ENCODE measurements at regions not wholly inside any gene's neighbourhood (a gene's known extent, or its start where the extent isn't known, plus 50 kb on each side); places are given as distances from the start of the nearest gene placed in this dataset.

DNA sequence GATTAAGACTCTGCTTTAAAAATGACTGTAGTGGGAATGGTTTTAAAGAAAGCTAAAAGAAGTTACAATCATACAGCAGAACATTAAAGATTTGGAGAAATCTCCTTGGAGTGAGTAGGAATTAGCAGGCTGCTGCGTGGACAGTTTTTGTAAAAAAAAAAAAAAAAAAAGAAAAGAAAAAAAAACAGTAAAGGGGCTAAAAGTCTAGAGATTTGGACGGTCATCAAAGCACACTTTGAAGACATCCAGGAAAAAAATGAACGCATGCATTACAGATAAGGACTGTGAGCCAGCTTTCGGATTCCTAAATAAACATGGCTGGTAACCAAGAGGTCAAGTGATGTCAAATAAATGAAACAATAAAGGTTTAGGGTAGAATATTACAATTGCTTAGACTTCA, 1700.6 kb downstream of the PCDH9 start:
- TF ChIP-seq, protein P1, sequence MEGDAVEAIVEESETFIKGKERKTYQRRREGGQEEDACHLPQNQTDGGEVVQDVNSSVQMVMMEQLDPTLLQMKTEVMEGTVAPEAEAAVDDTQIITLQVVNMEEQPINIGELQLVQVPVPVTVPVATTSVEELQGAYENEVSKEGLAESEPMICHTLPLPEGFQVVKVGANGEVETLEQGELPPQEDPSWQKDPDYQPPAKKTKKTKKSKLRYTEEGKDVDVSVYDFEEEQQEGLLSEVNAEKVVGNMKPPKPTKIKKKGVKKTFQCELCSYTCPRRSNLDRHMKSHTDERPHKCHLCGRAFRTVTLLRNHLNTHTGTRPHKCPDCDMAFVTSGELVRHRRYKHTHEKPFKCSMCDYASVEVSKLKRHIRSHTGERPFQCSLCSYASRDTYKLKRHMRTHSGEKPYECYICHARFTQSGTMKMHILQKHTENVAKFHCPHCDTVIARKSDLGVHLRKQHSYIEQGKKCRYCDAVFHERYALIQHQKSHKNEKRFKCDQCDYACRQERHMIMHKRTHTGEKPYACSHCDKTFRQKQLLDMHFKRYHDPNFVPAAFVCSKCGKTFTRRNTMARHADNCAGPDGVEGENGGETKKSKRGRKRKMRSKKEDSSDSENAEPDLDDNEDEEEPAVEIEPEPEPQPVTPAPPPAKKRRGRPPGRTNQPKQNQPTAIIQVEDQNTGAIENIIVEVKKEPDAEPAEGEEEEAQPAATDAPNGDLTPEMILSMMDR (IDR thresholded peaks at IDR 0.05 in 4 of 5, conservative IDR thresholded peaks at IDR 0.05 in 1 of 5): no peak
- no peak for TF ChIP-seq POLR2A (IDR thresholded peaks at IDR 0.05)

Measured in gastrocnemius medialis (tissue), 4 donors.